Heart right ventricle (tissue), 16 donors: ENCODE measurements at regions not wholly inside any gene's neighbourhood (a gene's known extent, or its start where the extent isn't known, plus 50 kb on each side); places are given as distances from the start of the nearest gene placed in this dataset.

Source experiments
- ATAC-seq, 8 donors: fragments of 200-7000 bp; cut with Tn5 transposase; one replicate each; pipeline ENCODE4 v1.9.1; 2020; ENCODE audit warnings: mild to moderate bottlenecking in 8 of 8, moderate library complexity in 8 of 8, moderate number of reproducible peaks in 1 of 8
- DNase-seq, 2 donors: peaks; one replicate each; pipeline ENCODE4 v3.0.0-alpha.2; 2020
- H3K27ac ChIP-seq, 10 donors: fragments of 200-600 bp; sonication (generic) in 2 of 10; one replicate each; pipeline versions ENCODE4 v1.5.0 to v1.8.0; 2020 to 2022; ENCODE audit warnings: mild to moderate bottlenecking in 3 of 10
- H3K27me3 ChIP-seq, 7 donors: fragments of 200-600 bp; one replicate each; pipeline ENCODE4 v1.8.0; 2021 to 2022; ENCODE audit warnings: mild to moderate bottlenecking in 2 of 7
- H3K36me3 ChIP-seq, 9 donors: fragments of 200-600 bp; sonication (generic) in 1 of 9; one replicate each; pipeline versions ENCODE4 v1.5.0 to v1.8.0; 2020 to 2022; ENCODE audit warnings: mild to moderate bottlenecking in 2 of 9
- H3K4me1 ChIP-seq, 9 donors: fragments of 200-600 bp; sonication (generic) in 1 of 9; one replicate each; pipeline versions ENCODE4 v1.5.0 to v1.8.0; 2020 to 2022; ENCODE audit warnings: mild to moderate bottlenecking in 4 of 9
- H3K4me3 ChIP-seq, 10 donors: fragments of 200-600 bp; sonication (generic) in 2 of 10; one replicate each; pipeline versions ENCODE4 v1.5.0 to v1.8.0; 2020 to 2022; ENCODE audit warnings: mild to moderate bottlenecking in 7 of 10, moderate library complexity in 2 of 10
- H3K9me3 ChIP-seq, 11 donors: fragments of 200-600 bp in 10 of 11; sonication (generic) in 2 of 11; one replicate each; pipeline versions ENCODE4 v1.5.0 to v1.8.0; 2013 to 2022; ENCODE audit warnings: mild to moderate bottlenecking in 2 of 11, control low read depth in 1 of 11, moderate library complexity in 1 of 11
- WGBS, 2 donors: extraction: QIAGEN DNeasy Blood & Tissue Kit; methylation state at CpG; one replicate each; pipeline ENCODE4 v1.1.7; 2013; ENCODE audit warnings: inconsistent platforms in 1 of 2; 5-methylcytosine and 5-hydroxymethylcytosine counted together
- intact Hi-C, 10 donors: fragments of 100-400 bp; cut with DNase I; formaldehyde crosslinking; loops; one replicate each; pipeline versions ENCODE4 v1.11.1 to v1.14.2; 2022
- TF ChIP-seq, protein P1 (sequence below), 9 donors: fragments of 200-600 bp; sonication (generic) in 2 of 9; IDR thresholded peaks; one replicate each; pipeline versions ENCODE4 v1.5.0 to v1.8.0; 2021 to 2022; ENCODE audit warnings: antibody characterized with exemption in 9 of 9, mild to moderate bottlenecking in 5 of 9, moderate library complexity in 1 of 9
- donor health status: Arrhythmogenic right ventricular cardiomyopathy.
- donor health status: ischemic (EF 13 %, LVEDD 7.1; RV severe dilation, severe dysfunction).
- donor health status: healthy with polysubstance abuse.
- donor health status: DM: no; HTN: yes; CAD: no.
- donor health status: DM: no; HTN: no; CAD: no.
- donor health status: ischemic (EF 25% LVEDD 6.9; RV normal size, moderate dysfunction).
- donor health status: ischemic (EF 25% LVEDD 5.7; RV mildly dilated, moderate dysfunction).
- donor health status: healthy.
- donor health status: DM: yes; HTN: yes; CAD: no.
- donor health status: Ischemic cardiomyopathy.
- donor health status: ischemic (EF 35%, LVEDD 5.7; RV mildly dilated, moderate dysfunction).
- donor health status: nonischemic (EF 11% LVEDD 7.7; RV severe dilation, severe dysfunction).
- donor health status: DM: yes; HTN: yes; CAD: no.
- donor health status: PGD.
- donor health status: ischemic (EF 29% LVEDD 5.4; RV normal size, mild dysfunction).
- donor health status: nonischemic (EF 23%, LVEDD 6.1; RV moderate dilation, normal function).

DNA sequence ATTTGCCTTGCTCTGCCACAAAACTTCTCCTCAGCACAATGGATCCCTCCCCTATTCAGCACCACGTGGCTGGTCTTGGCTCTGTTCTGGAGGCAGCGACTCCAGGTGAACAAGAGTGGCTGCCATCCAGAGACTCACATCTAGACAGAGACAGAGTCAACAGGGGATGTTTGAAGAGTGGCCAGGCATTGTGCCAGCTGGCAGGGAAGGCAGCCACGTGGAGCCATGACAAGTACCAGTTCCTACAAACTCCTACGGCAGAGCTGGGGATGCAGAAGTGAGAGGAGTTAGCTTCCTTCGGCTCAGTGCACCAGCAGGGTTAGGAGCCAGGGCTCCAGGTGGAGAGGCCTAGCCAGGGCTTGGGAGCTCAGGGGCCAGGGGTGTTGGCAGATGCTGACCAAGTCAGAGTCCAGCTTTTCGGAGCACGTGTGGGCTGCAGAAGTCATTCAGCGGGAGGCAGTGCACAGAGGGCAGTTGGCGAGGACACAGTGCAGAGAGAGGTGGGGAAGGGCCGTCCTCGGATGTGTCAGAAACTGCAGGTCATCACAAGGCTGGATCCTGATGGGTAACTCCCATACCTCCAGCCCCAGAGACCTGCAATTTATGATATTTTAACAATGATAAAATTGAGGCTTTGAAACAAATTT, 171.7 kb upstream of the PDE10A start:
- H3K9me3 ChIP-seq, result no peaks in the 10 kb centered on the region
- H3K4me1 ChIP-seq, result peaks cover 0 to 24% (median 17%) of the 10 kb centered on the region in 9 donors
- ATAC-seq (peak; percentile 25 to 88 (median 78)), DNase-seq (peak; percentile 68 to 72)
- H3K36me3 ChIP-seq, result no peaks in the 10 kb centered on the region
- no peak overlapping the region for H3K27ac ChIP-seq
- H3K4me3 ChIP-seq, result no peak overlapping the region
- H3K27me3 ChIP-seq, result peaks cover 0 to 9% (median 0%) of the 10 kb centered on the region in 7 donors
- TF ChIP-seq, protein P1, sequence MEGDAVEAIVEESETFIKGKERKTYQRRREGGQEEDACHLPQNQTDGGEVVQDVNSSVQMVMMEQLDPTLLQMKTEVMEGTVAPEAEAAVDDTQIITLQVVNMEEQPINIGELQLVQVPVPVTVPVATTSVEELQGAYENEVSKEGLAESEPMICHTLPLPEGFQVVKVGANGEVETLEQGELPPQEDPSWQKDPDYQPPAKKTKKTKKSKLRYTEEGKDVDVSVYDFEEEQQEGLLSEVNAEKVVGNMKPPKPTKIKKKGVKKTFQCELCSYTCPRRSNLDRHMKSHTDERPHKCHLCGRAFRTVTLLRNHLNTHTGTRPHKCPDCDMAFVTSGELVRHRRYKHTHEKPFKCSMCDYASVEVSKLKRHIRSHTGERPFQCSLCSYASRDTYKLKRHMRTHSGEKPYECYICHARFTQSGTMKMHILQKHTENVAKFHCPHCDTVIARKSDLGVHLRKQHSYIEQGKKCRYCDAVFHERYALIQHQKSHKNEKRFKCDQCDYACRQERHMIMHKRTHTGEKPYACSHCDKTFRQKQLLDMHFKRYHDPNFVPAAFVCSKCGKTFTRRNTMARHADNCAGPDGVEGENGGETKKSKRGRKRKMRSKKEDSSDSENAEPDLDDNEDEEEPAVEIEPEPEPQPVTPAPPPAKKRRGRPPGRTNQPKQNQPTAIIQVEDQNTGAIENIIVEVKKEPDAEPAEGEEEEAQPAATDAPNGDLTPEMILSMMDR (IDR thresholded peaks at IDR 0.05), result no peak
- intact Hi-C loops, result no loop called here
- WGBS, 2 donors, result 32% methylated on average over 11 of the region's 11 CpGs

DNA sequence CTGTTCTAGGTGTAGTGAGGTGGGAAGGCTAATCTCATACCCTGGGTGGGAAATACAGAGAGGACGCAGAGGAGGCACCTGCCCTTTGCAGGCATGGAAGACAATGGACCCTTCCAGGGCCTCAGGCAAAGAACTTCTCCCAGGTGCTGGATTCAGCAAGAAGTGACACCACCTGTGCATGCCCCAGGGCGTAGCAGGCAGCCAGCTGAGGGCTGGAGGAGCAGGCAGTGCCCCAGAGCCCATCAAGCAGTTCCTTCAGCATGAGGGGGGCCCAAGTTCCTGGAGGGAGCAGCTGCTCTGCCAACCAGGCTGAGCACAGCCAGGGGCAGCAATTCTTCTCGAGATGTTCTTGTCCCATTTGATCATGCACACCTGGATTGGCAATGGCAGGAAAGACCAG, 170.3 kb upstream of the PDE10A start:
- Histone ChIP-seq H3K4me3 (no peak overlapping the region), H3K9me3 (no peaks in the 10 kb centered on the region), H3K27ac (no peak overlapping the region), H3K27me3 (peaks cover 0 to 9% (median 0%) of the 10 kb centered on the region in 7 donors), H3K4me1 (peaks cover 0 to 24% (median 17%) of the 10 kb centered on the region in 9 donors), H3K36me3 (no peaks in the 10 kb centered on the region)
- intact Hi-C loops, result no loop called here
- no peak for ATAC-seq
- DNase-seq, result no peak
- TF ChIP-seq, protein P1 (IDR thresholded peaks at IDR 0.05), result no peak
- WGBS, 2 donors, result 93 to 100% methylated on average over 3 of the region's 3 CpGs

DNA sequence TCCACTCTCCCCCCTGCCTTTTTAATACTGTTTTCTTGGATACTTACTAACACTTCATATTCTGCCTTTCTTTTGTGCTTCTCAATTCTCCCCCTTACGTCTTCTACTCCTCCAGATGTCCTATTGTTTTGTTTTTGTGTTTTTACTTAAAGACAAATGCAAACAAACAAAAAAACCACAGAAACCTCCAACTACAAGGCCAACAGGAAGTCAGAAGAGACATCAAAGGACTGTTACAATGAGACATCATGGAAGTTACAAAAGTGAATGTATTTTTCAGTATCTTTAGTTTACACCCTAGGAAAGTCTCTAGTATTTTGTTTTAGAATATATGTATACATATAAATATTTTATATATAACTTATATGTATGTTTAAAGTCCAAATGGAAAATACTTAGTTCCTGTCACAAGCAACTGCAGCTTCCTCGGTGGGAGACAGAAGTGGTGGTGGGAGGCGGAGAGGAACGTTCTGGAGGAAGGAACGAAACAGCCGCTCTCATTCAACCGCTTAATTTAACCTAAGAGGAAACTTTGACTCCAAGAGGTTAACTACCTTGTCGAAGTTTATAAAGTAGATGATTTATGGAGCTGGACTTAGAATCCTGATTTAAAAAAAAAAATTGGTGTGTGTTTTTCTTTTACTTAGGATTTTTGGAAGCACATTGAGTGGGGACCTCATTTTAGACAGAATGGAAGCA, 168.9 kb upstream of the PDE10A start:
- no peak for ATAC-seq
- TF ChIP-seq, protein P1 (IDR thresholded peaks at IDR 0.05), result no peak
- 76 to 85% methylated on average over 8 of the region's 8 CpGs for WGBS, 2 donors
- peaks cover 0 to 24% (median 17%) of the 10 kb centered on the region in 9 donors for H3K4me1 ChIP-seq
- intact Hi-C loops, result no loop called here
- no peaks in the 10 kb centered on the region for H3K9me3 ChIP-seq
- no peak overlapping the region for H3K27ac ChIP-seq
- no peak for DNase-seq
- H3K4me3 ChIP-seq, result no peak overlapping the region
- peaks cover 0 to 9% (median 0%) of the 10 kb centered on the region in 7 donors for H3K27me3 ChIP-seq
- no peaks in the 10 kb centered on the region for H3K36me3 ChIP-seq

DNA sequence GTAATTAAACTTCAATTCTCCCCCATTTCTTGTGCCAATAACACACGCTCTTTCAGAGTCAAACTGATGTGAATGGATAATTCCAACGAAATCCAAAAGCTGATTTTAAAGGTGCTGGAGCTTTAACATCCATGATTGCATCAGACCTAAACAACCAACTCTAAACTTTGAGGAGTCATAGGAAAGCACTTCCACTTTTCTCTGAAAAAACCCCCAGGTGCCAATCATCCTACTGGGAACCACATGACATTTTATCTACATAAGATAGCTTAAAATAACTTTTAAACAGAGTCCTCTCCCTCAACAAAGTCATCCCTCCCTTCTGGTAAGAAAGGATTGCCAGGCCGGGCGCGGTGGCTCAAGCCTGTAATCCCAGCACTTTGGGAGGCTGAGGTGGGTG, 167.7 kb upstream of the PDE10A start:
- 85 to 89% methylated on average over 5 of the region's 5 CpGs for WGBS, 2 donors
- H3K4me1 ChIP-seq, result peaks cover 0 to 22% (median 15%) of the 10 kb centered on the region in 9 donors
- intact Hi-C loops, result no loop called here
- TF ChIP-seq, protein P1 (IDR thresholded peaks at IDR 0.05), result no peak
- no peaks in the 10 kb centered on the region for H3K36me3 ChIP-seq
- no peaks in the 10 kb centered on the region for H3K9me3 ChIP-seq
- H3K27ac ChIP-seq, result no peak overlapping the region
- H3K4me3 ChIP-seq, result no peak overlapping the region
- H3K27me3 ChIP-seq, result peaks cover 0 to 9% (median 0%) of the 10 kb centered on the region in 7 donors
- no peak for DNase-seq
- no peak for ATAC-seq
